MCF 10A (cell line): ENCODE measurements at regions not wholly inside any gene's neighbourhood (a gene's known extent, or its start where the extent isn't known, plus 50 kb on each side); places are given as distances from the start of the nearest gene placed in this dataset.

Source experiments
- BruUV-seq: library from RNA; stranded (reverse); fragments of 400-500 nt; replicated peaks from 2 replicates; lab custom pipeline; 2021; lab: Mats Ljungman, UMichigan
- CTCF ChIA-PET: fragments of 300-600 bp; sonication (Branson Sonifier 250); formaldehyde crosslinking; extraction: SDS; loops from one replicate; lab custom pipeline; 2021; ENCODE audit warnings: antibody characterized with exemption, inconsistent platforms; lab: Yijun Ruan, JAX
- POLR2A ChIA-PET: fragments of 300-600, 350-650 bp; sonication (Branson Sonifier 250); formaldehyde crosslinking; extraction: SDS; loops from one replicate; lab custom pipeline; 2020; ENCODE audit warnings: antibody characterized with exemption, inconsistent platforms; lab: Yijun Ruan, JAX
- DNase-seq: peaks from one replicate; pipeline ENCODE4 v3.0.0-alpha.2; 2018; ENCODE audit not compliant: unreplicated experiment
- H3K27ac Mint-ChIP-seq: one replicate; pipeline ENCODE4 v1.8.0; 2022; ENCODE audit warnings: mild to moderate bottlenecking, low read depth, mixed read lengths; ENCODE audit not compliant: unreplicated experiment
- H3K27me3 Mint-ChIP-seq: one replicate; pipeline ENCODE4 v1.8.0; 2022; ENCODE audit warnings: mixed read lengths; ENCODE audit not compliant: insufficient read depth, unreplicated experiment
- H3K36me3 Mint-ChIP-seq: one replicate; pipeline ENCODE4 v1.8.0; 2022; ENCODE audit warnings: mild to moderate bottlenecking, moderate library complexity, mixed read lengths; ENCODE audit not compliant: insufficient read depth, unreplicated experiment
- H3K4me1 Mint-ChIP-seq: one replicate; pipeline ENCODE4 v1.8.0; 2022; ENCODE audit warnings: mixed read lengths; ENCODE audit not compliant: insufficient read depth, unreplicated experiment
- H3K4me3 Mint-ChIP-seq: one replicate; pipeline ENCODE4 v1.8.0; 2022; ENCODE audit warnings: mild to moderate bottlenecking, moderate library complexity, mixed read lengths; ENCODE audit not compliant: unreplicated experiment
- H3K9me3 Mint-ChIP-seq: one replicate; pipeline ENCODE4 v1.8.0; 2022; ENCODE audit warnings: mixed read lengths; ENCODE audit not compliant: unreplicated experiment
- intact Hi-C: fragments of 100-400 bp; cut with micrococcal nuclease; formaldehyde crosslinking; loops from 2 replicates; pipeline ENCODE4 v1.14.1; 2022
- TF ChIP-seq, protein P1 (sequence below): fragments of 200-600 bp; IDR thresholded peaks from one replicate; pipeline ENCODE4 v1.8.0; 2022; ENCODE audit warnings: antibody characterized with exemption, mild to moderate bottlenecking; ENCODE audit not compliant: unreplicated experiment

DNA sequence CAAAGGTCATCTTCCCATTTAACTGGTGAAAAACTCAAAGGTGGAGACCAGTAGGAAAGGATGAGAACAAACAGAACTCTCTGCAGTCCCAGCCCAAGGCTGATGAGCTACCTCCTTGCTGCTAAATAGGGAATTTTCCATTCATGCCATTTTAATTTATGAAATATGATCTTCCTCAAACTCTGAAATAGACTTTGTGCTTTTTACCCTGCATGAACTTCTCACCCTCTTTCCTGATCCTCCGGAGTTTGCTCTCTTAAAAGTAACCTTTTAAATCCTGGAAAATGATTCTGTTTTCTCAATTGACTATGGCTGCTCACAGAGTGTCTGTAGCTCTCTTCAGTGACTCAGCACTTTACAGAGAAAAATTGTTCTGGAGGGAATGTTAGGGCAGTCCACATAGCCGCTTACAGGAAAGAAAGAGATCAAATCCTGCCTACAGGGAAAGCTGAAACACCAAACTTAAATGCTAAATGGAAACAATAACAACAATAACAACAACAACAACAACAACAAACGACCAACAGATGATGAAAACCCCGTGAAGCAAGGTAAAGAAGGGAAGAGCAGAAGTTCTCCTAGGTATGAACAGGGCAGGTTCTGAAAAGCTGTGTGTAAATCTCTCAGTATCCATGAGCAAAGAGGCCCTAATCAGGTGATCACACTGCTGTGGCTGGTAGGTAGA lies 79.8 kb upstream of the SESTD1 start:
- Mint-ChIP-seq H3K27me3 (no peaks in the 10 kb centered on the region), H3K36me3 (no peaks in the 10 kb centered on the region), H3K4me1 (peaks cover 25% of the 10 kb centered on the region), H3K27ac (peak overlapping the region; percentile 62), H3K9me3 (no peaks in the 10 kb centered on the region), H3K4me3 (no peak overlapping the region)
- no peak for DNase-seq
- CTCF ChIA-PET, result interaction anchor here (0.6 to 1.7 kb wide), 4 partner anchors 10 to 82 kb away, joined by 3 to 5 read pairs (median 4); no protein-coding TSS in a partner anchor
- no TSS peak for BruUV-seq
- intact Hi-C loops, result no loop called here
- TF ChIP-seq, protein P1, sequence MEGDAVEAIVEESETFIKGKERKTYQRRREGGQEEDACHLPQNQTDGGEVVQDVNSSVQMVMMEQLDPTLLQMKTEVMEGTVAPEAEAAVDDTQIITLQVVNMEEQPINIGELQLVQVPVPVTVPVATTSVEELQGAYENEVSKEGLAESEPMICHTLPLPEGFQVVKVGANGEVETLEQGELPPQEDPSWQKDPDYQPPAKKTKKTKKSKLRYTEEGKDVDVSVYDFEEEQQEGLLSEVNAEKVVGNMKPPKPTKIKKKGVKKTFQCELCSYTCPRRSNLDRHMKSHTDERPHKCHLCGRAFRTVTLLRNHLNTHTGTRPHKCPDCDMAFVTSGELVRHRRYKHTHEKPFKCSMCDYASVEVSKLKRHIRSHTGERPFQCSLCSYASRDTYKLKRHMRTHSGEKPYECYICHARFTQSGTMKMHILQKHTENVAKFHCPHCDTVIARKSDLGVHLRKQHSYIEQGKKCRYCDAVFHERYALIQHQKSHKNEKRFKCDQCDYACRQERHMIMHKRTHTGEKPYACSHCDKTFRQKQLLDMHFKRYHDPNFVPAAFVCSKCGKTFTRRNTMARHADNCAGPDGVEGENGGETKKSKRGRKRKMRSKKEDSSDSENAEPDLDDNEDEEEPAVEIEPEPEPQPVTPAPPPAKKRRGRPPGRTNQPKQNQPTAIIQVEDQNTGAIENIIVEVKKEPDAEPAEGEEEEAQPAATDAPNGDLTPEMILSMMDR, result no peak
- POLR2A ChIA-PET, result interaction anchor here (1.0 kb wide), 1 partner anchor 17 kb away, joined by 3 read pairs; no protein-coding TSS in a partner anchor

- Mint-ChIP-seq H3K27me3 (no peaks in the 10 kb centered on the region), H3K27ac (peak overlapping the region; percentile 62), H3K4me1 (peaks cover 25% of the 10 kb centered on the region), H3K4me3 (no peak overlapping the region), H3K9me3 (no peaks in the 10 kb centered on the region), H3K36me3 (no peaks in the 10 kb centered on the region)
- DNase-seq, result no peak
- BruUV-seq, result no TSS peak
- ChIA-PET POLR2A (interaction anchor here (0.6 to 1.0 kb wide), 2 partner anchors 17 to 109 kb away, joined by 3 read pairs; no protein-coding TSS in a partner anchor), CTCF (interaction anchor here (0.6 to 1.7 kb wide), 5 partner anchors 10 to 125 kb away, joined by 3 to 5 read pairs (median 4); no protein-coding TSS in a partner anchor)
- TF ChIP-seq, protein P1, result no peak
- intact Hi-C loops, result no loop called here
Observed at GRCh38 chr2:179343945-179344279, 79.3 kb upstream of the SESTD1 start.

DNA sequence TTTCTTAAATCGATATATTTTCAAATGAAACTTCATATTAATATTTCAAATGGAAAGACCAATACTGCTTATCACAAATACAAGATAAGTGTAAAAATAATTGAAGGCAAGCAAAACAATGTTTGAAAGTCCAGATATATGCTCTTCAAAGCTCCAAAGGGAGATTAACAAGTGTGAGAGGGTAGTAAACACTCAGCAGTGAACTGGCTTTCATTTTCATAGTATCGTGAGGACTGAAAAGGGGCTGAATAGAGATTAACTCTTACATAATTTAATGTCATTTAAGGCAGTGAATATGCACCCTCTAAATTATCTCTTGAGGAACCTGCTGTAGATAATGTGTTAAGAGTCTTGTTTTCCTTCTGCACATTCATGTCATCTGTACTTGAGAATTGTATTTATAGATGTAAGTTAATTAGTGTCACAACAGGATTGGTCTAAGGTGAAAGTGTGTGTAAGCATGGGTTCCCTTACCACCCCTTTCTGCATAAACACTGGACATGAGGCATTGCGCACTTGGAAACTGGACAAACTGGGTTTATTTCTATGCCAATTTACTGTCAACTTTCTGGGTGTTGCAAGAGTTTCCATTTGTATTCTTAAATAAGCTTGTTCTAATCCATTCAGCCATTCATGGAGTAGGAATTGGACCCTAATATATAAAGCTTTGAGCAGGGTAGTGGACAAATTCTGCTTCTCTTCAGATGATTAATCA lies 76.7 kb upstream of the SESTD1 start:
- intact Hi-C loops, result no loop called here
- no peak overlapping the region for H3K4me3 Mint-ChIP-seq
- CTCF ChIA-PET, result interaction anchor here (0.6 to 1.6 kb wide), 12 partner anchors 16 to 662 kb away, joined by 3 to 5 read pairs (median 3); partner anchors contain the start of gene SESTD1

More for the DNA sequence above, 76.7 kb upstream of the SESTD1 start:
- TF ChIP-seq, protein P1, result no peak
- no peak for DNase-seq
- POLR2A ChIA-PET, result interaction anchor here (0.6 to 1.4 kb wide), 6 partner anchors 14 to 665 kb away, joined by 3 to 4 read pairs (median 4); no protein-coding TSS in a partner anchor
- H3K36me3 Mint-ChIP-seq, result no peaks in the 10 kb centered on the region
- no TSS peak for BruUV-seq
- no peak overlapping the region for H3K27ac Mint-ChIP-seq
- H3K27me3 Mint-ChIP-seq, result no peaks in the 10 kb centered on the region
- peaks cover 37% of the 10 kb centered on the region for H3K4me1 Mint-ChIP-seq
- no peaks in the 10 kb centered on the region for H3K9me3 Mint-ChIP-seq
